GM19025 (cell line): ENCODE measurements at regions not wholly inside any gene's neighbourhood (a gene's known extent, or its start where the extent isn't known, plus 50 kb on each side); places are given as distances from the start of the nearest gene placed in this dataset.
"Not testable (repeated sequence)": the region's sequence is repeated elsewhere in the genome, so short reads cannot be mapped to it uniquely, and the experiment has no call there.

Experiments
- ATAC-seq: cut with Tn5 transposase; IDR thresholded peaks from one replicate; pipeline ENCODE4 v1.9.1; 2021; ENCODE audit warnings: mild to moderate bottlenecking, low read depth, moderate library complexity; ENCODE audit not compliant: unreplicated experiment

DNA sequence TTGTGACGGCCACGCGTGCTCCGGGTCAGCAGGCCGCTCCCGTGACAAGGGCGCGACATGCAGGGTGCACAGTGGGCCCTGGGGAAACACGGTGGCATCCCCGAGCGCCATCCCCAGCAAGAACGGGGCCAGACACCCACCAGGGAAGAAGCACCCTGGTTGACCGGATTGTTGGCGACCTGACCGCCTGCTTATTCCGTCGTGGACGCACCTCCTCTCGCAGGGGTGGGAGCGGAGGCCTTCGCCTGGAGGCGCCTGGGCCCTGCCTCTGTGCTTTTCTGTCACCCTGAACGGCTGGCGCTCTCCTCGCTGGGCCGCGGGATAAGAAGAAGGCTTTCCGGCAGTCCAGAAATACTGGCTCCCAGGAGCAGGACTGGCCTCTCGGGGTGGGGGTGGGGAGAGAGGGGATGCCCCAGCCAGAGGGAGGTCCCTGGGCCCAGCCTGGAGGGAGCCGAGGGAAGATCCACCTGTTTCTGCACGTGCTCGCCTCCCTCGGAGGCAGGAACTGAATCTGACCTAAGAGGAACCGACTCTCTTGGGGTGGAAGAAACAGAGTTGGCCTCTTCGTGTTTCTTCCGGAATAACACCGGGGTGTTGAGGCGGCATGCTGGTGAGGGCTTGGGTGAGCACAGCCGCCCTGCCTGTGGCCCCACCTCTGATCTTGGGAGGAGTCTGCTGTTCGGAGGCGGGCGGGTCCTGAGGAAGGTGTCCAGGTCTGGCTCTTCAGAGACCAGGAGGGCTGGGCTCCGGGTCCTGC is 4394.2 kb upstream of the TPTE start:
- not testable (repeated sequence) for ATAC-seq

- not testable (repeated sequence) for ATAC-seq
Measured at GRCh38 chr21:6130734-6131133, 4390.6 kb upstream of the TPTE start.

GRCh38 chr21:6133373-6133772 is 4388.0 kb upstream of the TPTE start:
- ATAC-seq, result not testable (repeated sequence)

GRCh38 chr21:6133852-6134630 is 4387.3 kb upstream of the TPTE start:
- not testable (repeated sequence) for ATAC-seq

GRCh38 chr21:6136732-6137131 is 4384.7 kb upstream of the TPTE start:
- ATAC-seq, result not testable (repeated sequence)

- ATAC-seq, result not testable (repeated sequence)
Measured at GRCh38 chr21:6138244-6139136, 4382.9 kb upstream of the TPTE start.

DNA sequence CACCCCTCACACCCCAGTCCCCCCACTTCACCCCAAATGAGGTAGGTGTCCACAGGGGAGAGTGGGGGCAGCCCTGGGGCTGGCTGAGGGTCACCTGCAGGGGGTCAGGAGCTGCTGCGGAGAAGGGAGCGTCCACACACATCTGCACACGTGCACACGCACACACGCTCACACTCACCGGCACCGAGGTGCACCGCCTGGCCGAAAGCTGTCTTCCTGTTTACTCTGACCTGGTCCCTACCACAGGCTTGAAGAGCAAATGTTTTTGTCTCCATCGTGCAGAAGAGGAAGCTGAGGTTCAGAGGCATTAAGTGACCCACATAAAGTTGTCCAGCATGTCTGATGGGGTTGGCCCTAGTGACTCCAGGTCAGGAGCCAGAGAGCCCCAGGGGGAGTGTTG is 4382.1 kb upstream of the TPTE start:
- not testable (repeated sequence) for ATAC-seq

DNA sequence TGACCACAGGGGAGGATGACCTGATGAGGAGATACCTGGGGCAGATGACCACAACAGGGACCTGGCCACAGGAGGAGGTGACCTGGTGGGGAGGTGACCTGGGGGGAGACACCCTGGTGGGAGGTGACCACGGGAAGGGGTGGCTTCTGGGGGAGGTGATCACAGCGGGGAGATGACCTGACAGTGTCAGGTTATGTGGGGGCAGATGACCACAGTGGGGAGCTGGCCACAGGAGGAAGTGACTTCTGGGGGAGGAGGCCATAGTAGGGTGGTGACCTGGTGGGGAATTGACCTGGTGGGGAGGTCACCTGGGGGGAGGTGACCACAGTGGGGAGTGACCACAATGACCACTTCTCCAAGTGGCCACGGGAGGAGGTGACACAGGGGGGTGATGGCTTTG is 4381.5 kb upstream of the TPTE start:
- not testable (repeated sequence) for ATAC-seq

DNA sequence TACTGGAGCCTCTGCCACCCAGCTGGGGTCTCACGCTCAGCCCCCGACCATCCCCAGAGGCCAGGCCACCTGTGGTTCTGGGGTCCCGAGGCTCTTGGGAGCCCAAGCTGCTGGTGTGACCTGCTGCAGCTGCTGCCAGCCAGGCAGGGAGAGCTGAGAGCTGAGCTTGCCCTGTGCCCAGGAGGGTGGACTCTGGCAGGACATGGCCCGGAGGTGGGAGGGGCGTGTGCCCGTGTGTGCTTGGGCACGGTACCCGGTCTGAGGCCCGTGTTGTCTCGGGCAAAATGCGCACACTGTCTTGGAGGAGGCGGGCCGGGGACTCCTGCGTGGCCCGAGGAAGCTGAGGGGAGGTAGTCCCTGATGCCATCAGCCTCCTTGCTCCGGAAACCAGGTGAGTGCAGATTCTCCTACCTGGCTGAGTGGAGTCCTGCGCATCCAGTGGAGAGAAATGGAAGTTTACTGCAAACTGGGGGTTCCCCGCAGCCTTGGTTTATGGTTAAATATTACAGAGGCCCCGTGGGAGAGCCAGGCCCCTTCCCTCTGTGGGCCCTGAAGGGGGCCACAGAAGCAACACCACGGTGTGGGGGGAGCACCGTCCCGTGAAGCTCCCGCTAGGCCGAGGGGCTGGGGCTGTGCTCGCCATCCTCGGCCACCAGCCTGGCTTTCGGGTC is 4380.8 kb upstream of the TPTE start:
- not testable (repeated sequence) for ATAC-seq

DNA sequence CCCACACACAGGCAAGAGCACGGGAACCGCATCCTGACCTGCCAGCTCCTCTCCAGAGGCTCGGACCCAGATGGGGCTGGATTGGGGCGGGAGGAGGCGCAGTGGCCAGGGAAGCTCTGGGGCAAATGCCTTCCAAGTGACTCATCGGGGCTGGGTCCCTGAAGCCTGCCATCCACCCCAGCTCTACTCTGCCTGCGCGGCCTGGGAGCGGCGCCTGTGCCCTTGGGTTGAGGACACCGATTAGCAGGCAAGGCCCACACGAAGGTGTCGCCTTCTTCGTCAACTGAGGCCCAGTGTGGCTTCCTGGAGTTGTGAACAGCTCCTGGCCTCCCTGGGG is 4380.3 kb upstream of the TPTE start:
- not testable (repeated sequence) for ATAC-seq

DNA sequence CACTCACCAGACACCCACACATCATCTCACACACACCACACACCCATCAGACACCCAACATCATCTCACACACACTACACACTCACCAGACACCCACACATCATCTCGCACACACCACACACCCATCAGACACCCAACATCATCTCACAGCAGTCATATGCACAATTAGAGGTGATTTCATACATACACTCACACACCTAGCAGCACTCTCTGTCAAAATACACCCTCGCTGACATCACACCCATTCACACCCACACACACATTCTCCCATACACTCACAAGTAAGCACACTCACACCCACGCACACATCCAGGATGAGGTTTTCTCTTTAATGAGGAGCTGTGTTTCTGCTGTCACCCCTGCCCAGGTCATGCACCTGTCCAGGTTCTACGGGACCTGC is 4368.2 kb upstream of the TPTE start:
- not testable (repeated sequence) for ATAC-seq

GRCh38 chr21:6154524-6155320 is 4366.7 kb upstream of the TPTE start:
- ATAC-seq, result not testable (repeated sequence)

DNA sequence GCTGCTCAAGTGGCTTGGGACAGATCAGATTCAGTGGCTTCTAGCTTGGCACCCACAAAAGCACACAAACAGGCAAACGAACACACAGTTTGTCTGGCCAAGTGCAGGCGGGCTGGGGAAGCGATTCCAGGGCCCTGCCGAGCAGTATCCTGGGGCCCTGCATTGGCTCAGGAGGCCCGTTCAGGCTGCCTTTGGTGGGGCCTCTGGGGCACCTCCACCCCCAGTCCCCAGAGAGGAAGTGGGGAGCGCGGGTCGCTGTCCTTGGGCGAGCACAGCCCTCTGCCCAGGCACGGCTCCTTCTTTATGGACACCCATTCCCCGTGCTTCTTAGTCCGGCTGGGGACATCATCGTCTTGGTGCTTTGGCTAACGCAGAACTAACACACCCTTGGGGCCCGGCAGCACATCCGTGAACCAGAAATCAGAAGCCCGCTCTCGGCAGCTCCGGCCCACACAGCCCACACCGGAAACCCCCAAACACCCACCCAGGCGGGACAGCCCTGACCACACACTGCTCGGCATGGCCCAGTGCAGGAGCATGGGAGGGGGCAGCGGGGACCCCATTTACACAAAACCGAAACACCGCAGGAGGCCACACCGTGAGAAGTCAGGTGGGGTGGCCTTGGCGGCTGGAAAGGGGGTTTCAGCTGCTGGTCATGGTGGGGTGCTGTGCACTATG is 4364.5 kb upstream of the TPTE start:
- not testable (repeated sequence) for ATAC-seq

GRCh38 chr21:6157515-6157914 is 4363.9 kb upstream of the TPTE start:
- ATAC-seq, result not testable (repeated sequence)

GRCh38 chr21:6158171-6158570 is 4363.2 kb upstream of the TPTE start:
- ATAC-seq, result not testable (repeated sequence)
